ENCODE measurements at regions not wholly inside any gene's neighbourhood (a gene's known extent, or its start where the extent isn't known, plus 50 kb on each side); places are given as distances from the start of the nearest gene placed in this dataset.

- no peak for TF ChIP-seq CTCF (IDR thresholded peaks at IDR 0.05; ENCODE audit: unreplicated experiment)
- Mint-ChIP-seq H3K4me3 (no peak overlapping the region), H3K27me3 (ENCODE audit: low read depth) (no peaks in the 10 kb centered on the region), H3K9me3 (peaks cover 29% of the 10 kb centered on the region), H3K4me1 (peaks cover 50% of the 10 kb centered on the region), H3K27ac (peak overlapping the region; percentile 82), H3K36me3 (peaks cover 16% of the 10 kb centered on the region)
- no peak for DNase-seq (ENCODE audit: low spot score in 2 of 2, unreplicated experiment in 2 of 2)
Measured at GRCh38 chr18:56108478-56109367, 520.7 kb upstream of the TCF4 start.

GRCh38 chr18:56107821-56108477 is 520.0 kb upstream of the TCF4 start:
- peaks cover 16% of the 10 kb centered on the region for H3K36me3 Mint-ChIP-seq
- H3K27ac Mint-ChIP-seq = peak overlapping the region; percentile 82
- H3K4me1 Mint-ChIP-seq = peaks cover 43% of the 10 kb centered on the region
- peaks cover 37% of the 10 kb centered on the region for H3K9me3 Mint-ChIP-seq
- H3K4me3 Mint-ChIP-seq = peak overlapping the region; percentile 9
- H3K27me3 Mint-ChIP-seq (ENCODE audit: low read depth) = no peaks in the 10 kb centered on the region
- TF ChIP-seq CTCF (IDR thresholded peaks at IDR 0.05; ENCODE audit: unreplicated experiment) = no peak
- DNase-seq (ENCODE audit: low spot score in 2 of 2, unreplicated experiment in 2 of 2) = no peak

- H3K9me3 Mint-ChIP-seq = peaks cover 22% of the 10 kb centered on the region
- DNase-seq (ENCODE audit: low spot score in 2 of 2, unreplicated experiment in 2 of 2) = no peak
- H3K36me3 Mint-ChIP-seq = peaks cover 12% of the 10 kb centered on the region
- H3K4me3 Mint-ChIP-seq = no peak overlapping the region
- no peak for TF ChIP-seq CTCF (IDR thresholded peaks at IDR 0.05; ENCODE audit: unreplicated experiment)
- H3K4me1 Mint-ChIP-seq = peaks cover 8% of the 10 kb centered on the region
- H3K27me3 Mint-ChIP-seq (ENCODE audit: low read depth) = no peaks in the 10 kb centered on the region
- no peak overlapping the region for H3K27ac Mint-ChIP-seq
Measured at GRCh38 chr18:56100090-56100722, 512.2 kb upstream of the TCF4 start.

GRCh38 chr18:56097621-56098020 is 509.6 kb upstream of the TCF4 start:
- DNase-seq (ENCODE audit: low spot score in 2 of 2, unreplicated experiment in 2 of 2) = no peak
- Mint-ChIP-seq H3K36me3 (no peaks in the 10 kb centered on the region), H3K27ac (no peak overlapping the region), H3K4me3 (no peak overlapping the region), H3K4me1 (peaks cover 16% of the 10 kb centered on the region), H3K27me3 (ENCODE audit: low read depth) (no peaks in the 10 kb centered on the region), H3K9me3 (no peaks in the 10 kb centered on the region)
- no peak for TF ChIP-seq CTCF (IDR thresholded peaks at IDR 0.05; ENCODE audit: unreplicated experiment)

- no peak for DNase-seq (ENCODE audit: low spot score in 2 of 2, unreplicated experiment in 2 of 2)
- Mint-ChIP-seq H3K27me3 (ENCODE audit: low read depth) (no peaks in the 10 kb centered on the region), H3K9me3 (no peaks in the 10 kb centered on the region), H3K27ac (no peak overlapping the region), H3K4me1 (peaks cover 16% of the 10 kb centered on the region), H3K36me3 (no peaks in the 10 kb centered on the region), H3K4me3 (no peak overlapping the region)
- no peak for TF ChIP-seq CTCF (IDR thresholded peaks at IDR 0.05; ENCODE audit: unreplicated experiment)
Measured at GRCh38 chr18:56096861-56097260, 508.9 kb upstream of the TCF4 start.
